ENCODE measurements at regions not wholly inside any gene's neighbourhood (a gene's known extent, or its start where the extent isn't known, plus 50 kb on each side); places are given as distances from the start of the nearest gene placed in this dataset.
"Not testable (repeated sequence)": the region's sequence is repeated elsewhere in the genome, so short reads cannot be mapped to it uniquely, and the experiment has no call there.

GRCh38 chr14:39615352-39615751 is 183.1 kb upstream of the FBXO33 start:
- no peak for DNase-seq

DNA sequence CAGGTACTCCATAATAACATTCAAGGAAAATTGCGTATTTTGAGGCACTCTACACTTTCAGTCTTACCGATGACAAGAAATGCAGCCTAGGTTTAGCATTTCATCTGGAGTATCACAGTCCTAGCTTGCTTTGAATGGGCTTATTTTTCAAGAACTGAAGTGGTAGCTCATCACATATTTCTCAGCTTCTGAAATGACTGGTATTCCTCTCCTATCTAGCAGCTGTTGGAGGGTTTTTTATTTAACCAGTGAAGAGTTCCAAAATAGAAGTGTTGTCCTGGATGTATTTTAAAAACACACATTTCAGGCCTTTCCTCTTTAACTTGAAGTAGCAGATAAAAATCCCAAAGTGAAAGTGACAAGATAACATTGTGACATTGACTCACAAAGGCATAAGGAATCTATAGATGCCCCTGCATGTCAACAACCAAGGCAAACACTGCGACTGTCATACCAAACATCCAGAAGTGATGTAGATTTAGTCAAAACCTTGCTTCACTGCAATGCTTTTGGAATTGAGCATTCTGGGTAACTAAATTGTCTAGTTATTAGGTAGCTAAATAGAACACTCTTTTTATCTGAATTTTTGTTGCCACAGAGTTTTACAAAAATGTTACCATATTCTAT is 182.2 kb upstream of the FBXO33 start:
- DNase-seq = no peak

DNA sequence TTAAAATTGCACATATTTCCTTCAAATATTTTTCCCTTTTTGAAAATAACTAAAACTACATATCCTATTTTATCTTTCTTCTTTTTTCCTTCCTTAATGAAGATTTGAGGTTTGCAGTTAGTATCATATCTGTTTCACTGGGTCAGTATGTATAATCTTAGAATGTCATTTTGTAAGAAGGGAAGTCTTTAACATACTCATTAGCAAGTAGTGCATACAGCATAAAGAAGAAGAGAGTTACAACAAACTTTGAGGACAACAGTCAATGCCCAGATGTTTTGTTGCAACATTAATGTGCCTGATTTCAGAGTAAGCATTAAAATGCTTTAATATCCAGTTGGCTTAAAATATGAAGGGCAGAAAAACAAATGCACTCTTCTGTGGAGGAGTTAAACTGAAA is 176.9 kb upstream of the FBXO33 start:
- no peak for DNase-seq

DNA sequence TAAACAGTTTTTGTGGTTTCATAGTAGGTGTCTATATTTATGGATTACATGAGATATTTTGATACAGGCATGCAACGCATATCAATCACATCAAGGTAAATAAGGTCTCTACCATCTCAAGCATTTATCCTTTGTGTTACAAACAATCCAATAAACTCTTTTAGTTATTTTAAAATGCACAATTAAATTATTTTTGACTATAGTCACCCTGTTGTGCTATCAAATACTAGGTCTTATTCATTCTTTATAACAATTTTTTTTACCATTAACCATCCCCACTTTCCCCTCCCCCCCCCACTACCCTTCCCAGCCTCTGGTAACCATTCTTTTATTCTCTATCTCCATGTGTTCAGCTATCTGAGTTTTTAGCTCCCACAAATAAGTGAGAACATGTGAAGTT is 175.7 kb upstream of the FBXO33 start:
- no peak for DNase-seq

GRCh38 chr14:39603942-39604341 is 171.7 kb upstream of the FBXO33 start:
- no peak for DNase-seq

GRCh38 chr14:39593377-39593776 is 161.1 kb upstream of the FBXO33 start:
- no peak for DNase-seq

GRCh38 chr14:39592116-39592789 is 160.0 kb upstream of the FBXO33 start:
- DNase-seq = no peak

DNA sequence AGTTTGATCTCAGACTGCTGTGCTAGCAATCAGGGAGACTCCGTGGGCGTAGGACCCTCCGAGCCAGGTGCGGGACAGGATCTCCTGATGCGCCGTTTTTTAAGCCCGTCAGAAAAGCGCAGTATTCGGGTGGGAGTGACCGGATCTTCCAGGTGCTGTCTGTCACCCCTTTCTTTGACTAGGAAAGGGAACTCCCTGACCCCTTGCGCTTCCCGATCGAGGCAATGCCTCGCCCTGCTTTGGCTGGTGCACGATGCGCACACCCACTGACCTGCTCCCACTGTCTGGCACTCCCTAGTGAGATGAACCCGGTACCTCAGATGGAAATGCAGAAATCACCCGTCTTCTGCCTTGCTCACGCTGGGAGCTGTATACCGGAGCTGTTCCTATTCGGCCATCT is 157.6 kb upstream of the FBXO33 start:
- DNase-seq = not testable (repeated sequence)

- DNase-seq = no peak
Observed at GRCh38 chr14:39582028-39582654, 149.9 kb upstream of the FBXO33 start.

DNA sequence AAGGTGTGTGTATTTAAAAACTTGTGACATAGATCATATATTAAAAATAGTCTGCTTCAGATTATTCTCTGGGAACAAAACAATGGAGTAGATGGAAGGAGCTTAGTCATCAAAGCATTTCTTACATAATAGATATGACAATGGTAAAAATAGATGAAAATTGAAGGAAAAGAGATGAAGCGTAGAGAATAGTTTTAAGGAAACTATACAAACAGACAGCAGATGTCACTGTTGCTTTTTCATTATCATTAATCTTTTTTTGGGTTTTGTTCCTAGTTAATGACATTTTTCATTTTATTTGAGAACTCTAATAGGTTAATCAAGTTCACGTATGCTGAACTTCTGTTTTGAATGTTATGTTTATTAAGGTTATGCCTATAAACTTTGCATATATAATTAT is 149.2 kb upstream of the FBXO33 start:
- DNase-seq = no peak

- DNase-seq = no peak
Observed at GRCh38 chr14:39580696-39581095, 148.5 kb upstream of the FBXO33 start.

DNA sequence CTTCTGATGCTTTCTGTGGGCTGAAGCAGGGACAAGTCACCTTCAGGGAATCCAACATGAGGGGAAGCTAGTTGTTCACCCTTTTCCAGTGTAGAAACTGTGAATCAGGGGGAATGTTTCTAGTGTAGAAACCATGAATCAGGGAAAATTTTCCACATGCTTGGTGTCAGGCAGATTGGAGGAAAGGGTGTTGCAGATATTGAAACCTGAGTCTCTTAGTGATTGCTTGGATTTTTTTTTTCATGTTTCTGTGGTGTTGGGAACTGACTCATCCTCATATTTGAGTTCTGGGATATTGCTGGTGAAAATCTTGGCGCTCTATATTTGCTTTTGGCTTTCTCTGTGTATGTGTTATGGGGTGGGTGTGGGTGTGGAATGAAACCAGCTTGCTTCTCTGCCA is 144.5 kb upstream of the FBXO33 start:
- no peak for DNase-seq

- DNase-seq = no peak
Observed at GRCh38 chr14:39576258-39576657, 144.0 kb upstream of the FBXO33 start.

GRCh38 chr14:39568809-39569538 is 136.7 kb upstream of the FBXO33 start:
- no peak for DNase-seq

- DNase-seq = no peak
Observed at GRCh38 chr14:39566795-39567194, 134.6 kb upstream of the FBXO33 start.

DNA sequence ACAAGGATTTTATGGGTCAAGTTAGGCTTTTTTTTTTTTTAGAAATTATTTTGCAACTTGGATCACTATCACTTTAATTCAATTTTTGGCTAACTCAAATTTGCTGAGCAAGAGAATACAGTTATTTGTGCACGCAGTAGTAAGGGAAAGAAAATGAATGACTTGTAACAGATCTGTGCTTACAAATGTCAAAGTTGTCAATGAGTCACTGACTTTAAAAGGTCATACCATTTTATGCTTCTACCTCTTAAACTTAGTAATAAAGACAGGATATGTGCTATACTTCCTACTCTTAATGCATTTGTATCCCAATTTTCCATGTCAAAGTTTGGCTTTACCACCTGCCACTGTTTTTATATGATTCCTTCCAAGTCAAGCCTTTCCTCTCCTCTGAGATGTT is 131.1 kb upstream of the FBXO33 start:
- DNase-seq = no peak

DNA sequence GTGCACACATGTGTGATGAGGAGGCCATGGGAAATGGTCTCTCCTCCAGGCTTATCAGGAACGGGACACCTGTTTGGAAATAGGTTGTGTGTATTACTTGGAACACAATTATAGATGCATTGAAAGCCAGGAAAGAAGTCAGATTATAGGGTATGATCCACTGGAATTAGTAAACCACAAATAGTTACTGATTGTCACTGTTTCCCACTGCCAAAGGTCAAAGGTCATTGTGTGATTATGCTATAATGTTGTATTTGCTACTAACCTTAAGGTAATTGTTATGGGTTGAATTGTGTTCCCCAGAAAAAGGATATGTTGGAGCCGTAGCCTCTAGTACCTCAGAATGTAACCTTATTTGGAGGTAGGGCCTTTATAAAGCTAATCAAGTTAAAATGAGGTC is 129.9 kb upstream of the FBXO33 start:
- no peak for DNase-seq

DNA sequence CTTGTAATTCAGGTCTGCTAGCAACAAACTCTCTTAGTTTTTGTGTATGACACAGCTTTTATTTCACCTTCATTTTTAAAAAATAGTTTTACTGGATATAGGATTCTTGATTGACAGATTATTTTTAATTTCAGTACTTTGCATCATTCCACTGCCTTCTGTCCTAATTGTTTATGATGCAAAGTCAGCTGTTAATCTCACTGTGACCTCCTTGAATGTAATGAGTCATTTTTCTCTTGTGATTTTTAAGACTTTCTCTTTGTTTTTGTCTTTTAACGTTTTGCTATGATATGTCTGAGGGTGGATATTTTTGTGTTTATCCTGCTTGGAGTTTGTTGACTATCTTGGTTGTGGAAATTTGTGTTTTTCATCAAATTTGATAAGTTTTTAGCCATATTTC is 126.3 kb upstream of the FBXO33 start:
- no peak for DNase-seq

DNA sequence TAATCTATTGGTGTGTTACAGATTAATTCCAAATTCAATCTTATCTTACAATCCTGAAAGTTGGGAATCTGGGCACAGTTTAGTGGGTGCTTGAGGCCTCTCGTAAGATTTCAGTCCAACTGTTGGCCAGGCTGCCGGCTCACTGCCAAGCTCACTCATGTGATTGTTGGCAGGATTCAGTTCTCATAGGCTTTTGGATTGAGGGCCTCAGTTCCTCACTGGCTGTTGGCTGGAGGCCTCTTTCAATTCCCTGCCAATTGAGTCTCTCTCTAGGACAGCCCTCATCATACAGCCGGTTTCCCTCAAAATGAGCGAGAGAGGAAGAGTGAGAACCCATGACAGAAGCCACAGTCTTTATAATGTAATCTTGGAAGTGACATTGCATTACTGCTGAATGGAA is 123.5 kb upstream of the FBXO33 start:
- DNase-seq = no peak

DNA sequence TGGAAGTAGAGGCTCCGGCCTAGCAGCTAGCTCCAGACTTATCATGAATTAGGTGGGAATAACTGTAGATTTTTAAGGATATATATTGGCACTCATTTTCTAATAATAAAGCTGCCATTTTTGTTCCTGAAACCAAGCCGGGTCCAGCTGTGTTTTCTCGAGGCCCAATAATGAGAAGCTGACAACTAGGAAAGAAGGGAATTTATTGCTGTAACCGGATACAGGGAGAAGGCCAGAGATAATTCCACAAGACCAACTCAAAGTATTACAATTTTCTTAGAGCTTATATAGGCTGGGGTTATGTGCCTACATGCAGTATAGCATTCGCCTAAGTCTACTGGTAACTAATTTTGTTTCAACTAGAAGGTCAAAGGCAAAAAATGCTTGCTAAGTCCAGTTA is 122.3 kb upstream of the FBXO33 start:
- no peak for DNase-seq

- DNase-seq = no peak
Observed at GRCh38 chr14:39548358-39548757, 116.1 kb upstream of the FBXO33 start.

GRCh38 chr14:39547845-39548244 is 115.6 kb upstream of the FBXO33 start:
- no peak for DNase-seq

GRCh38 chr14:39505812-39506211 is 73.6 kb upstream of the FBXO33 start:
- no peak for DNase-seq

DNA sequence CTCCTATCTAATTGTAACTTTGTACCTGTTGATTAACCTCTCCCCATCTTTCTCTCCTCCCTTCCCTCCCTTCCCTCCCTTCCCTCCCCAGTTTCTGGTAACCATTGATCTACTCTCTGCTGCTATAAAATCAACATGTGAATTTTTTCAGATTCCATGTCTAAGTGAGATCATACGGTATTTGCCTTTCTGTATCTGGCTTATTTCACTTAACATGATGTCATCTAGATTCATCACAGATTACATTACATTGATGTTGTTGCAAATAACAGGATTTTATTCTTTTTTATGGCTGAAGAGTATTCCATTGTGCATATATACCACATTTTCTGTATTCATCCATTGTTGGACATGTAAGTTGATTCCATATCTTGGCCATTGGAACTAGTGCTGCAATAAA is 68.0 kb upstream of the FBXO33 start:
- no peak for DNase-seq

Measured in HCEC 1CT (cell line).